Fibroblast of the aortic adventitia (primary cell): ENCODE measurements at regions not wholly inside any gene's neighbourhood (a gene's known extent, or its start where the extent isn't known, plus 50 kb on each side); places are given as distances from the start of the nearest gene placed in this dataset.
A peak's percentile ranks its signal among the peaks of the same experiment; 100 is the strongest.

ENCODE experiments used
- DNase-seq: peaks from one replicate; pipeline ENCODE4 v3.0.0-alpha.2; 2010; ENCODE audit warnings: low read depth
- H3K4me3 ChIP-seq: 2 replicates; pipeline ENCODE4 v1.5.1; 2011; ENCODE audit warnings: low read depth, mild to moderate bottlenecking, control low read depth, low read length, moderate library complexity
- TF ChIP-seq, protein P1 (sequence below): IDR thresholded peaks from 2 replicates; pipeline ENCODE4 v1.5.1; 2011; ENCODE audit warnings: mild to moderate bottlenecking, low read length, control low read depth, inconsistent platforms; ENCODE audit not compliant: insufficient read depth

DNA sequence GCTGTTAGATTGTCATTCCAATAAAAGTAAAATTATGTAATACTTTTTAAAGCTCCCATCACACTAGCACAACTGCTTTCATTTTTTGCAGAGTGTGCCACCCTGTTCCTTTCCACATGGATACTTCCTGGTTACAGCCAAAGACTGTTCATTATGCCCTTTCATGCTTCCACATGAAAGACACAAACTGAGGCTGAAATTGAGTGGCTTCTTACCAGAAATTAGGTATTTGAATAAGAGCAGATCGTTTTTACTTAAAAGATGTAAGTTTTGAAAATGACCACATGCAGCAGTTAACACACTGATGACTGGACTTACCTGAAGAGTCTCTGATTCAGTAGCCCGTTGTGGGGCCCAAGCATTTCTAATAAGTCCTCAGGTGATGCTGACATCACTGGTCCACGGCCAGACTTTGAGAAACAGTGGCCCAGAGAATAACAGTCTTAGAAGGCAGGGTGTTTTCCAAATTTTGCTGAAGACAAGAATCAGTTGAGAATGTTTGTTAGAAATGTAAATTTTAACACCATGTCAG lies 187.6 kb upstream of the DMRT1 start:
- DNase-seq, result no peak
- no peak overlapping the region for H3K4me3 ChIP-seq
- TF ChIP-seq, protein P1, sequence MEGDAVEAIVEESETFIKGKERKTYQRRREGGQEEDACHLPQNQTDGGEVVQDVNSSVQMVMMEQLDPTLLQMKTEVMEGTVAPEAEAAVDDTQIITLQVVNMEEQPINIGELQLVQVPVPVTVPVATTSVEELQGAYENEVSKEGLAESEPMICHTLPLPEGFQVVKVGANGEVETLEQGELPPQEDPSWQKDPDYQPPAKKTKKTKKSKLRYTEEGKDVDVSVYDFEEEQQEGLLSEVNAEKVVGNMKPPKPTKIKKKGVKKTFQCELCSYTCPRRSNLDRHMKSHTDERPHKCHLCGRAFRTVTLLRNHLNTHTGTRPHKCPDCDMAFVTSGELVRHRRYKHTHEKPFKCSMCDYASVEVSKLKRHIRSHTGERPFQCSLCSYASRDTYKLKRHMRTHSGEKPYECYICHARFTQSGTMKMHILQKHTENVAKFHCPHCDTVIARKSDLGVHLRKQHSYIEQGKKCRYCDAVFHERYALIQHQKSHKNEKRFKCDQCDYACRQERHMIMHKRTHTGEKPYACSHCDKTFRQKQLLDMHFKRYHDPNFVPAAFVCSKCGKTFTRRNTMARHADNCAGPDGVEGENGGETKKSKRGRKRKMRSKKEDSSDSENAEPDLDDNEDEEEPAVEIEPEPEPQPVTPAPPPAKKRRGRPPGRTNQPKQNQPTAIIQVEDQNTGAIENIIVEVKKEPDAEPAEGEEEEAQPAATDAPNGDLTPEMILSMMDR, result no peak

DNA sequence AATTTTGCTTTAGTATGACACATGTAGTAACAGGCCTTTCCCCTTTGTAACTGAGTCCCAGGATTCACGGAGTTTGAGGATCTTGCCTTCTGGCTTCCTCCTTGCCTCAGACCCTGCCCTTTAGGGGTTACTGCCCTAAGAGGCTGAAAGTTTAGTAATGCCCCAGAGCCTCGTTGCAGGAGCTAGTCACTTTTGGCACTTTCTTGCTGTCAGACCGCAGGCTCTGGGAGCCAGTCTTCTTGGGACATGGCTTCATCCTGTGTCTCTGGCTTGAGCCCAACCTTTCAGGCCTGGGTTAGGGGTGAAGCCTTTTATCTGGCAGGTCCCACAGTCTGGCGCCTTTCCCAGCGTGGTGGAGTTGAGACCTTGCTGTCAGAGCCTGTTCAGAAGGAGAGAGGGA lies 185.6 kb upstream of the DMRT1 start:
- TF ChIP-seq, protein P1, result no peak
- DNase-seq, result peak; percentile 48
- H3K4me3 ChIP-seq, result no peak overlapping the region

DNA sequence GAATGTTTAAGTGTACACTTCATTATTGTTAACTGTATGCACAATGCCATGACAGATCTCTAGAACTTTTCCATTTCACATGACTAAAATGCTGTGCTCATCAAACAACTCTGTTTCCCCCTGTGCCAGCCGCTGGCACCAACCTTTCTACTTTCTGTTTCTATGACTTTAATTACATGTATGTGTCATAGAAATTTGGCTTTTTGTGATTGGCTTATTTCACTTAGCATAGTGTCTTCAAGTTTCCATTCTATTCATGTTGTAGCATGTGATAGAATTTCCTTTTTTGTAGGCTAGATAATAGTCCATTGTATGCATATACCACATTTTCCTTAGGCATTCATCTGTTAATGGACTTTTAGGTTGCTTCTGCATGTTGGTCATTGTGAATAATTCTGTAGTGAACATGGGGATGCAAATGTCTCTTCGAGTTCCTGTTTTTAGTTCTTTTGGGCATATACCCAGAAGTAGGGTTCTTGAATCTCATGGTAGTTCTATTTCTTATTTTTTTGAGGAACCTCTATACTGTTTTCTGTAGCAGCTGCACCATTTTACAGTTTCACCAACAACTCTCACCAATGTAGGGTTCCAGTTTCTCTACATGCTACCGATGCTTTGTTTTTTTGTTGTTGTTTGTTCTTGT lies 184.4 kb upstream of the DMRT1 start:
- no peak overlapping the region for H3K4me3 ChIP-seq
- TF ChIP-seq, protein P1, result no peak
- DNase-seq, result no peak

DNA sequence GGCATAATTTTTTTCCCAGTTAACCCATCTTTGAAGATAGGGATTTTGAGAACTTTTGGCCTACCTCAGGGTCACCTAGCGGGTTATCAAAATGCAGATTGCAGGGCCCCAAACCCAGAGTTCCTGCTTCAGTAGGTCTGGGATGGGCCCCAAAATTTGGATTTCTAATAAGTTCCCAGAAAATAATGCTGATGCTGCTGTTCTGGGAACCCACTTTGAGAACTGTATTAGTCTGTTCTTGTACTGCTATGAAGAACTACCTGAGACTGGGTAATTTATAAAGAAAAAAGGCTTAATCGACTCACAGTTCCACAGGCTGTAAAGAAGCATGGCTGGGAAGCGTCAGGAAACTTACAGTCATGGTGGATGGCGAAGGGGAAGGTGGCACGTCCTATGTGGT lies 182.2 kb upstream of the DMRT1 start:
- H3K4me3 ChIP-seq, result no peak overlapping the region
- TF ChIP-seq, protein P1, result no peak
- no peak for DNase-seq

DNA sequence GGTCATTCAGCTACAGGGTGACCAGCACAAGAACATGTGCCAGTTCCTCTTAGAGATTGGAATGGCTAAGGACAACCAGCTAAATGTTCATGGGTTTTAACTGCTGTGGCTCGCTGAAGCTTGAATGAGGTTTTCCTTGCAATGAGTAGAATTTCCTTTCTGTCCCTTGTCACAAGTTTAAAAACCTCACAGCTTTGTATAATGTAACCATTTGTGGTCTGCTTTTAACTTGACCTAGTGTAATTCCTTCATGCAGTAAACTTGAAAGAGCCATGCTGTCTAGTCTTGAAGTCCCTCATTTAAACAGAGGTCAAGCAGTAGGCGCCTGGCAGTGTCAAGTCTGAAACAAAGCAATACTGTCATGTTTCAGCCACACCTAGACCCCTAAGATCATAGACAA lies 181.3 kb upstream of the DMRT1 start:
- TF ChIP-seq, protein P1, result no peak
- no peak overlapping the region for H3K4me3 ChIP-seq
- DNase-seq, result no peak

DNA sequence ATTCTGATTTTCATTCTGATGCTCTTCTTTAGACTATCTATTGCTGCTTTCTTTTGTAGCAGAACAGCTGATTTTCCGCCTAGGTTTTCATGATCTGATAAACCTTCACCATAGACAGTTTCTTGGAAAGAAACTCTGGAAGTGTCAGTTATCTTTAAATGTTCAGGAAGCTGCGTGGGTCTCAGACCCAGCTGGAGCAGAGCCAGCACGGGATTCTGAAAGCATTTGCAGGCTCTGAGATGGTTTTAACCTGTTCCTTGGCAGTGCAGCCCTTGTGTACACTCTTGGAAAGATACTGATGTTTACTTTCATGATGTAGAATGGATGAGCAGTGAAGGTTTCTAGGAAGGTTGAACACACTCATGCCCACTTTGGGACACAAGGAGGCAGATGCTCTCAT lies 178.0 kb upstream of the DMRT1 start:
- no peak overlapping the region for H3K4me3 ChIP-seq
- TF ChIP-seq, protein P1, result no peak
- DNase-seq, result no peak

DNA sequence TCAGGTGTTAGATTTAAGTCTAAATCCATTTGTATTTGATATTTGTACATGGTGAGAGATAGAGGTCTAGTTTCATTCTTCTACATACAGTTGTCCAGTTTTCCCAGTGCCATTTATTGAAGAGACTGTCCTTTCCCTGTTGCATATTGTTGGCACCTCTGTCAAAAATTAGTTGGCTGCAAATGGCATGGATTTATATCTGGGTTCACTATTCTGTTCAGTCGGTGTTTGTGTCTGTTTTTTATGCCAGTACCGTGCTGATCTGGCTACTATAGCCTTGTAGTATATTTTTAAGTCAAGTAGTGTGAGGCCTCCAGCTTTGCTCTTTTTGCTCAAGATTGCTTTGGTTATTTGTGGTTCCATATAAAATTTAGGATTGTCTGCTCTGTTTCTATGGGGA lies 176.2 kb upstream of the DMRT1 start:
- no peak for DNase-seq
- H3K4me3 ChIP-seq, result no peak overlapping the region
- TF ChIP-seq, protein P1, result no peak
